Endodermal cell (in vitro differentiated cells): ENCODE measurements at regions not wholly inside any gene's neighbourhood (a gene's known extent, or its start where the extent isn't known, plus 50 kb on each side); places are given as distances from the start of the nearest gene placed in this dataset.

Experiments used
- DNase-seq: peaks from one replicate; pipeline ENCODE4 v3.0.0-alpha.2; 2017
- H3K27ac ChIP-seq: 2 replicates; pipeline ENCODE4 v1.5.1; 2013; ENCODE audit warnings: mild to moderate bottlenecking, low read depth, low read length, moderate library complexity
- H3K27me3 ChIP-seq: 2 replicates; pipeline ENCODE4 v1.6.1; 2013; ENCODE audit warnings: mild to moderate bottlenecking, low read length, moderate library complexity; ENCODE audit not compliant: insufficient read depth, control insufficient read depth, poor library complexity, severe bottlenecking
- H3K36me3 ChIP-seq: 2 replicates; pipeline ENCODE4 v1.7.0; 2013; ENCODE audit warnings: mild to moderate bottlenecking, low read length, moderate library complexity; ENCODE audit not compliant: control insufficient read depth, insufficient read depth
- H3K4me1 ChIP-seq: one replicate; pipeline ENCODE4 v1.7.0; 2013; ENCODE audit warnings: low read length; ENCODE audit not compliant: control insufficient read depth, insufficient read depth
- H3K4me3 ChIP-seq: 2 replicates; pipeline ENCODE4 v1.5.1; 2013; ENCODE audit warnings: mild to moderate bottlenecking, low read length, moderate library complexity
- H3K9ac ChIP-seq: 2 replicates; pipeline ENCODE4 v1.6.1; 2013; ENCODE audit warnings: mild to moderate bottlenecking, low read length, moderate library complexity; ENCODE audit not compliant: poor library complexity, severe bottlenecking; ENCODE audit errors: extremely low read depth
- H3K9me3 ChIP-seq: 2 replicates; pipeline ENCODE4 v1.6.1; 2013; ENCODE audit warnings: mild to moderate bottlenecking, low read length, moderate library complexity; ENCODE audit not compliant: control insufficient read depth
- H3K27ac Mint-ChIP-seq: 2 replicates; pipeline ENCODE4 v1.8.0; 2020; ENCODE audit warnings: mixed read lengths
- H3K27me3 Mint-ChIP-seq: 2 replicates; pipeline ENCODE4 v1.8.0; 2021; ENCODE audit warnings: mild to moderate bottlenecking, mixed read lengths; ENCODE audit not compliant: insufficient read depth
- H3K36me3 Mint-ChIP-seq: 2 replicates; pipeline ENCODE4 v1.8.0; 2020; ENCODE audit warnings: low read depth, mixed read lengths
- H3K4me1 Mint-ChIP-seq: 2 replicates; pipeline ENCODE4 v1.8.0; 2020; ENCODE audit warnings: mixed read lengths
- H3K4me3 Mint-ChIP-seq: 2 replicates; pipeline ENCODE4 v1.8.0; 2020; ENCODE audit warnings: mild to moderate bottlenecking, moderate library complexity, mixed read lengths
- H3K9me3 Mint-ChIP-seq: 2 replicates; pipeline ENCODE4 v1.8.0; 2020; ENCODE audit warnings: mild to moderate bottlenecking, mixed read lengths
- WGBS, 2 experiments: methylation state at CpG; one replicate each; pipeline versions ENCODE4 v1.1.5 to v1.1.7; 2013; ENCODE audit warnings: missing lambda C conversion rate in 2 of 2, mixed read lengths in 1 of 2; ENCODE audit not compliant: insufficient coverage in 1 of 2, insufficient read length in 1 of 2; 5-methylcytosine and 5-hydroxymethylcytosine counted together
- TF ChIP-seq, protein P1 (sequence below): fragments of 200-600 bp; sonication (generic); conservative IDR thresholded peaks from 2 replicates; pipeline ENCODE4 v1.5.0; 2021; ENCODE audit warnings: antibody characterized with exemption, mild to moderate bottlenecking

DNA sequence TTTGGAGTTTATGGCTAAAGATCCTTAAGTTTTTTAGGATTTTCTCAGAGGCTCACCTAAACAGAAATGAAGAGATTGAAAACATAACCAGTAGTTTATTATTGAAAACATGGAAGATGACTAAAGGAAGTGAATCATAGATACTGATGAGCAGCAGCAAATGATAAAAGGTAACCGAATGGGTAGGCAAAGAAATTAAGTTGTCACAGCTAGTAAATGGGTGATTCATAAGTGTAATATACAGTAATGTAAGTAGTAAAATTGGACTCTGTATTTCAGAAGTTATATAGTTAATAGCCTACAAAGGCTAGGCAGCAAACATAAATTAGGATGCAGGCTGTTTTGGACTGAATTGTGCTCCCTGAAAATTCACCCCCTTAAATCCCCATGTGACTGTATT, 59.0 kb upstream of the ADGRA3 start:
- Histone ChIP-seq H3K9ac (no peak overlapping the region), H3K27ac (no peak overlapping the region), H3K9me3 (peaks cover under 1% of the 10 kb centered on the region), H3K36me3 (no peaks in the 10 kb centered on the region), H3K4me1 (no peaks in the 10 kb centered on the region), H3K4me3 (no peak overlapping the region), H3K27me3 (no peaks in the 10 kb centered on the region)
- Mint-ChIP-seq H3K27ac (no peak overlapping the region), H3K27me3 (no peaks in the 10 kb centered on the region), H3K9me3 (peaks cover 9% of the 10 kb centered on the region), H3K36me3 (no peaks in the 10 kb centered on the region), H3K4me3 (no peak overlapping the region), H3K4me1 (no peaks in the 10 kb centered on the region)
- DNase-seq: no peak
- 85 to 86% methylated on average over 1 of the region's 1 CpG for WGBS, 2 experiments
- TF ChIP-seq, protein P1, sequence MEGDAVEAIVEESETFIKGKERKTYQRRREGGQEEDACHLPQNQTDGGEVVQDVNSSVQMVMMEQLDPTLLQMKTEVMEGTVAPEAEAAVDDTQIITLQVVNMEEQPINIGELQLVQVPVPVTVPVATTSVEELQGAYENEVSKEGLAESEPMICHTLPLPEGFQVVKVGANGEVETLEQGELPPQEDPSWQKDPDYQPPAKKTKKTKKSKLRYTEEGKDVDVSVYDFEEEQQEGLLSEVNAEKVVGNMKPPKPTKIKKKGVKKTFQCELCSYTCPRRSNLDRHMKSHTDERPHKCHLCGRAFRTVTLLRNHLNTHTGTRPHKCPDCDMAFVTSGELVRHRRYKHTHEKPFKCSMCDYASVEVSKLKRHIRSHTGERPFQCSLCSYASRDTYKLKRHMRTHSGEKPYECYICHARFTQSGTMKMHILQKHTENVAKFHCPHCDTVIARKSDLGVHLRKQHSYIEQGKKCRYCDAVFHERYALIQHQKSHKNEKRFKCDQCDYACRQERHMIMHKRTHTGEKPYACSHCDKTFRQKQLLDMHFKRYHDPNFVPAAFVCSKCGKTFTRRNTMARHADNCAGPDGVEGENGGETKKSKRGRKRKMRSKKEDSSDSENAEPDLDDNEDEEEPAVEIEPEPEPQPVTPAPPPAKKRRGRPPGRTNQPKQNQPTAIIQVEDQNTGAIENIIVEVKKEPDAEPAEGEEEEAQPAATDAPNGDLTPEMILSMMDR: no peak

- Mint-ChIP-seq H3K27me3 (peaks cover 3% of the 10 kb centered on the region), H3K4me3 (no peak overlapping the region), H3K4me1 (no peaks in the 10 kb centered on the region), H3K9me3 (no peaks in the 10 kb centered on the region), H3K36me3 (no peaks in the 10 kb centered on the region), H3K27ac (no peak overlapping the region)
- 87 to 94% methylated on average over 3 to 7 of the region's 7 CpGs for WGBS, 2 experiments
- no peak for DNase-seq
- no peaks in the 10 kb centered on the region for H3K27me3 ChIP-seq
- no peaks in the 10 kb centered on the region for H3K4me1 ChIP-seq
- no peaks in the 10 kb centered on the region for H3K9me3 ChIP-seq
- H3K4me3 ChIP-seq: no peak overlapping the region
- TF ChIP-seq, protein P1: no peak
- no peak overlapping the region for H3K27ac ChIP-seq
- no peaks in the 10 kb centered on the region for H3K36me3 ChIP-seq
- H3K9ac ChIP-seq: no peak overlapping the region
Measured at GRCh38 chr4:22587253-22587652, 71.4 kb upstream of the ADGRA3 start.

GRCh38 chr4:22593933-22594332, 78.1 kb upstream of the ADGRA3 start:
- H3K4me3 Mint-ChIP-seq: no peak overlapping the region
- no peaks in the 10 kb centered on the region for H3K9me3 ChIP-seq
- no peaks in the 10 kb centered on the region for H3K9me3 Mint-ChIP-seq
- 90 to 94% methylated on average over 5 to 10 of the region's 10 CpGs for WGBS, 2 experiments
- H3K36me3 Mint-ChIP-seq: no peaks in the 10 kb centered on the region
- no peak overlapping the region for H3K27ac Mint-ChIP-seq
- no peak overlapping the region for H3K27ac ChIP-seq
- no peaks in the 10 kb centered on the region for H3K27me3 Mint-ChIP-seq
- TF ChIP-seq, protein P1: no peak
- H3K4me1 Mint-ChIP-seq: peaks cover 9% of the 10 kb centered on the region
- no peak for DNase-seq
- H3K27me3 ChIP-seq: no peaks in the 10 kb centered on the region
- no peak overlapping the region for H3K4me3 ChIP-seq
- no peaks in the 10 kb centered on the region for H3K4me1 ChIP-seq
- H3K36me3 ChIP-seq: no peaks in the 10 kb centered on the region
- H3K9ac ChIP-seq: no peak overlapping the region
